NOMO-1 (cell line): ENCODE measurements at regions not wholly inside any gene's neighbourhood (a gene's known extent, or its start where the extent isn't known, plus 50 kb on each side); places are given as distances from the start of the nearest gene placed in this dataset.
"Not testable (repeated sequence)": the region's sequence is repeated elsewhere in the genome, so short reads cannot be mapped to it uniquely, and the experiment has no call there.

ENCODE experiments used
- DNase-seq, 2 experiments: peaks; one replicate each; lab custom pipeline; 2025; ENCODE audit not compliant: unreplicated experiment in 2 of 2; lab: John Stamatoyannopoulos, UW

DNA sequence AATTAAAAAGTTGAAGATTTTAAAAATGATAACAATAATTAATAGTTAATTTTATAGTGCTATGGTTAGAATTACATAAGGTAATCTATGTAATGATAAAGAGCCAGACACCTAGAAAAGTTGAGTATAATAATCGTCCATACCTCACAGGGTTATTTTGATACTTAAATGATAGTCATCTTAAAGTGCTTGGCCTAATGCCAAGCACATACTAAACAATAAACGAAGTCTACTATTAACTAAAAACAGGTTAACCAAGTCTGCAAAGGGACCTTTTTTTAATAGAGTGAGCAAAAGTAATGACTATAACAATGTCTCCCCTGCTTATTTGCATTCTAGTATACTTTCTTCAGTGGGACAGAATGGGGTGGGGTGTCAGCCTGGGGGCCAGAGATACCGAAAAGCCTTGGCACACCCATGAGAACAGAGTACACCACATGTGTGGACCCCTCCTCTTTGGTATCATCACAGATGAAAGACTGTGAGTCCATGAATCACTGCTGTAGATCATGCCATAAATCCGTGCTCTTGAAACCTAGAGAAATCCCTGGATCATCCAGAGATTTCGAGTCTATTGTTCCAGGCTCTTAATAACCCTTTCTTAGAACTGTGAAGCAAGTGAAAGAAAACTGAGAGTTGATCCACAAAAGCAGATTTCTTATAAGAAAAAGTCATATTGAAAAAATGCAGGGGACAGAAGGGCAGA lies 249.5 kb downstream of the PRELID2 start:
- DNase-seq: no peak

DNA sequence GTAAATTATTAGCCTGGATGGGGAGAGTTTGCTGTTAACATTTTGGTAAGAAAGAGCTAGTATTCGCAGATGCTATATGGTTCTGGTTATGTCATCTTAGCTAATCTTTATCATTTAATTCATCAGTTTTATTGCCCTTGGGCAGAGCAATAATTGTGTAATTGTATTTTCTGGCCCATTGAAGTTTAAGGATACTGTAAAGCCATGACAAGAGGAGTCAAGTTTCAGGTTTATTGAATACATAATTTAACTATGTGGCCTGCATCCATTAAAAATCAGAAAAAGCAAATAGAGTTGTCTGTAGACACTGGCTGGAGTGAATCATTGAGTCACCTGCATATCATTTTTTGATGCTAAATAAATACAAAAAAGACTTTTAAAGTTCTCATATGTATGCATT lies 255.8 kb downstream of the PRELID2 start:
- no peak for DNase-seq

DNA sequence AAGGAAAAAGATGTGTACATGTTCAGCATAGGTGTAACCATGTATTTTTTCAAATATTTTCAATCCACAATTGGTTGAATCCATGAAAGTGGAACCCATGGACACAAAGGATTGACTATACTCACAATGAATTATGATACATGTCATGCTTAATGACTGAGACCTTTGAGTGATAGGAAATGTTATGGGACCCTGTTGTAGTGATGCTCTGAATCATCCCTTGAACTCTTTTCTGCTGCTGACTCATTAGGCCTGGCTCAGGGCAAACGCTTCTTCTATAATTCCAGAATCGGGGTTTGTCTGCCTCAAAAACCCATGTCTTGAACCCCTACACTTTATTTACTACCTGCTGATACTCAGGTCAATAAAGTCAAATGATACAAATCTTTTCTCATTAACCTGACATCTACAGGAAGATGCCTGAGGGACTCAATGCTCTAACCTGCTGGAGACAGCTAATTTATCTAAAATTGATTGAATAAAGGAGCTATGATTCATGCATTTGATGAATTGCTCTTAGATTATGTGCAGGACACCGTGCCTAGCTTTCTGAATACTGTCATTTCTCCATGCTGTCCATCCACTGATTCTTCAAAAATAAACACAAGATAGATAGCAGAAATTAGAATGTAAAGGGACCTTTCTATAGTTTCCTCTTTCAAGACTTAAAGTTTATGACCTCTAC lies 260.1 kb downstream of the PRELID2 start:
- no peak for DNase-seq

DNA sequence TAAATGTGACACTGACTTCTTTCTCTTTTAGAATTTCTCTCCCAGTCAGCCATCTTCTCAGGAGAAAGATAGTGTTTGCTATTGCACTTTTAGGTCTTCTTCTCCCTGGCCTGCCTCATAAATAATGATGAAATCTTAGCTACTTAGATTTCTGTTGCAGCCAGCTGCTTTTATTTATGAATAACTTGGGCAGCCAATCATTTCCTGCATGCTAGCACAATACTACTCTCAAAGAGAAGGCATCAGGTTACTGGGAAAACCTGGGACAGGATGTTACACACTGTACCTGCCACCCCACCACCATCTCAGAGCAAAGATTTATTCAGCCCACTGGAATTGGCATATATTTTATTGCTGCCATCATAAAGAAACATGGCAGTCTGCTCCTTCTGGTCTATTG lies 266.6 kb downstream of the PRELID2 start:
- DNase-seq: no peak

DNA sequence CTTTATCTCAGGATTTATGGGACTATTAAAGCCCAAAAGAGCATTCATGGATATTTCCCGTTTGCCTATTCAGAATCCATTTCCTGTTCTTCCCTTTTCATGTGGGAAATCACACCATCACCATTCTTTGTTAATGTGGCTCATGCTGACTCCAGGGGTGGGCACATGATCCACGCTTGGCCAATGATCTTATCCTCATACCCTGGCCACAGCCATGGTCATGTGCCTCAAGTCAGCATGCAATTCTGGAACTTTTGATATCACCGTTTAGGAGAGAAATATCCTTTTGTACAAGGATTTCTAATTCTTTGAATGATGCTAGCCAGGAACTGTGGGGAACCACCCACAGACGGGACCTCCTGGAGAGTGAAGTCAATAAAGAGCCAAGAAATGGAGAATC lies 272.2 kb downstream of the PRELID2 start:
- no peak for DNase-seq

DNA sequence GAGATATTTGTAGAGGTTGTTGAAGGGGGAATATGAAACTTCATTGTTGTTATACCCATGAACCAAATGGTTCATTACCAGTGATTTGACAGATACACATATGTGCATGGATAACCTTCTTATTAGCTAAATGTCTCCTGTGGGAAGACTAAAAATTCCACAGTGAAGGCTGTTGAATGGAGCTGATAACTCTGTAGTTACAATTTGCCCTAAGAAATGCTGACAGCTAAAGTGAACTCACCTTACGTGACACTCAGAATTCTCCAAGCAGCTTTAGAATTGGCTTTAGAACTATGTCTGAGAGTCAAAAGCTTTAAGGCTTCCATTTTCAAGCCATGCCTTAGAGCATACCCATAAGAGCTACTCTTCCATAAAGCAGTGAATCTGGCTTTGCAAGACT lies 276.9 kb downstream of the PRELID2 start:
- no peak for DNase-seq

DNA sequence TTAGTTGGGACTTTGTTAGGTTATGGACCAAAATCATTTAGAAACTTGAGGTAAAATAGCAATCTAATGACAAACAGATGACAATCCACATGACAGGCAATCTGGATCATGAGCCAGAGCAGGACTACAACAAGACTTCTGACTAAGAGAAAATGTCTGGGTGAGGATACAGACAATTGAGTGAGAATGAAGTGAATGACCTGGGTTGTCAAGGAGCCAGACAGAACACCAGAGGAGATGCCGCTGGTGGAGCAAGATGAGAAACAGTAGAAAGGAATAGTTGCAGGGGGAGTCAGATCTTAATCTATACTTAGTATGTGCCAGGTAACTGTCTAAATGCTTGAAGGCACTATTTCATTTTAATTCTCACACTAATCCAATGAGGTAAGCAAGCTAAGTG lies 277.8 kb downstream of the PRELID2 start:
- DNase-seq: no peak

DNA sequence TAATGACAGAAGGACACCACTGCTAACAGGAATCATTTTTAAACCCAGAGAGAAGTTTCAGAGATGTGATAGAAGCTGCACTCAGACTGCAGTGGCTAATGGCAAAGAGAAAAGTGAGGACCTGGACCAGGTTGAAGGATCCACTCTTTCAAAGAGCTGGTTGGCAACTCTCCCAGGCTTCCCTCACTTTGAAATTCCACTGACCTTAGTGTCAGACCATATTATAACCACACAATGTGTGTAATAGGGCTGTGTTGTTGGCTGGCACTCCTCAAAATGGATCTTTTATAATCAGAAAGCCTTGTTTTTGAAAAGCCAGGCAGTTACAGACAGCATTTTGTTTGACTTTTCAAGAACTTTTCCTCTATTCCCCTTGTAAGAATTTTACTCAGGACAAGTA lies 280.7 kb downstream of the PRELID2 start:
- DNase-seq: no peak

DNA sequence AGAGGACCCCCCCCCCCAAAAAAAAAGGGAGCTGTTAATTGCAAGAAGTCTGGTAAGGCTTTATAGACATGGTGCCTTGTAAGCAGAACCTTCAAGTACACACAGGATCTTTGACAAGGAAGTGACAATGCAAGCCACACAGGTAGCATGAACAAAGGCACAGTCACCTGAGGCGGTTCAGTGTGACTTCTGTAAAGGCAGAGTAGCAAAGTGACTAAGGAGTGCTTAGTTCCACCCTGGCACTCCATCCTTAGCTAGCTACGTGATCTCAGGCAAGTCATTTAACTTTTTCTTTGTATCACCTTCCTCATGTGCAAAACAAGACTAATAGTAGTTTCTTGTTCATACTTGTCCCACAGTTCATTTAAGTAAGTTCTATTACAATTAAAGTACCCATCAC lies 282.0 kb downstream of the PRELID2 start:
- no peak for DNase-seq

DNA sequence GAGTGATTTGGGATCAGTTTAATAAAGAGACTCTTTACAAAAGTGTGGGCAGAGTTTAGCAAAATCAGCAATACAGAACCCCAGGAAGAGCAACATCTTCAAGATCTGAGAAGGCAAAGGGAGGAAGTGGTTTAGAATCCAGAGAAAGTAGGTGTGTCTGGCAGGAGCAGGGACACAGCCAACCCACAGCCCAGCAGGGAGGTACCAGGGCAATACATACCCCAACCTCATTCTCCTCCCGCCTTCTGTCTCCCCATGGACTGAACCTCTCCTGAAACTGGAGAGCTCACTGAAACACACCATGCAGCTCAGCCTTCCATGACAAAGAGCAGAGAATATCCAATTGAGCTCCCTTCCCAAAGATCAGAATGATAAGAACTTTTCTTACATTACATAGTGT lies 283.4 kb downstream of the PRELID2 start:
- no peak for DNase-seq

DNA sequence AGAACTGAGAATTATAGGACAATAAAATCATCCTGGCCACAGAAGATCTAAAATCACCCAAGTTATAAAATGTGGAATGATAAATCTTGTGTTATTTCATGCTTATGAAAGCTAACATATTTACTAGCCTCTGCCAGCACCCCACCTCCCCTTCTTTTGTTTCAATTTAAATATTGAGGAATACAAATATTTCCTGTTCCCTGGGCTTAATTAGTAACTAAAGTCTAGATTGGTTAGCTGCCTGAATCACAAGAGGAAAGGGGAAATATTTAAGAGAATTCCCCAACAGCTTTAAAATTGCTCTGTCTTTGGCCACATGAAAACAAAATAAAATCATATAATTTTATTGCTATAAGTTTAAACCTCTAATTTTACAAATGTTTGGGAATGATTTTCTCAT lies 287.0 kb downstream of the PRELID2 start:
- no peak for DNase-seq

DNA sequence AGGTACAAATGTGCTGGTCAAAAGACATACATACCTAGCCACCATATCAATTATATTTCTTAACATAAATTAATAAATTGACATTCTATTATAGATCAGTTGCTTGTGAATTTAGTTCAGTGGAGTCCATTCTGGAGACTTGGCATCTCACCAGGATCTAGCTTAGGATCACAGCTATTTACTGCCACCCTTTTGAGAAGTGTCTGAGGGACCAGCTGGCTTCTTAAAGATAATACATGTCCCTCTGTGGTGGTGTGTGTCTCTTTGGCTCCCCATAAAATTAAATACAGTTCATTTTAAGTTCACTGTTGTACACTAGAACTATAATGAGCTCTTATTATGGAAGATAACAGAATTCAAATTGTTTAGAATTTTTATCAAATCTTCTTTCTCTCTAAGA lies 290.7 kb downstream of the PRELID2 start:
- DNase-seq: no peak

DNA sequence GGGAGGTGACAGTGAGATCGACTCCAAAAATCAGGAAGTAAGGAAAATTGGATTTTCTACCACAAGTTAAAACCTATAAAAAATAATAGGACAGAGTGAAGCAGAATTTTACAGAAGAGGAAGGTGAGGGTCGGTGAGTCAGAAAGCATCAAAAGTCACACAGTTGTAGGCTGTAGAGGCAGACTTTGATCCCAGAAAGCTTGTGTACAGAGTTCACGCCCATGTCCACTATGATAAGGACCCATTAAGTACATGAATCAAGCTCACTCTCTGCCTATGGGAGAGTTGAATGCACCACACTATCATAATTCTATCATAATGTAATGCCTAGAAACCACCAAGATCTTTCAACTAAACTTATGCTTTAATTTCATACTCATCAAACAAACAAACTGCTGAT lies 291.2 kb downstream of the PRELID2 start:
- no peak for DNase-seq

DNA sequence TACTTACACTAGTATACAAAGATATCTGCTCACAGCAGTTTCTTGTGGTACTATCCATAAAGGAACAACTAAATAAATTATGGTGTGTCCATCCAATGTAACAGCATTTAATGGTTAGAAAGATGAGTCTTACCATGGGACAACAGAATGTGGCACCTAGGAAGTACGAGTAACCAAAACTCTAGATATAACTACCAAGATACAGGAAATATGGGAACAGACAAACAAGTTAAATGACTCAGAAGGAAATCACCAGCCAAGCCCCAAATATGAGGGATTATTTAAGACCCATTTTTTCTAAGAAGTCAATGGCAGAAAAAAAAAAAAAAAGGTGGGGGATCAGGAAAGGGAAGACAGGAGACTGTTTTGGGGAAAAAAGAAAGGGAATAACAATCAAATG lies 294.8 kb downstream of the PRELID2 start:
- DNase-seq: no peak

DNA sequence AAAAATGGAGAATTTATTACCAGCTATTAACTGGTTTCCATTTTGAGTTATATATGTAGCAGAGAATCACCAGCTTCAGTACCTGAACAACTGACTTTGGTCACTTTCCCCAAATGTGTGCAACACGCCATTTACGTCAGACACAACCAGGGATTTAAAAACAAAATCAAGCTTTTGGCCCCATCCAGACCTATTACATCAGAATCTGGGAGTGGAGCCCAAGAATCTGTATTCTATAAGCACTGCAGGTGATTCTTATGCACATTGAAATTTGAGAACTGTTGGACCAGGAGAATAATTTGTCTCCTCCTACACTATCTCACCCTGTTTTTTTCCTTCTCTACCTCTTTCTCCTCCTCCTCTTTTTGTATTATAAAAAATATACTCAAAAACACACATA lies 295.9 kb downstream of the PRELID2 start:
- DNase-seq: no peak

DNA sequence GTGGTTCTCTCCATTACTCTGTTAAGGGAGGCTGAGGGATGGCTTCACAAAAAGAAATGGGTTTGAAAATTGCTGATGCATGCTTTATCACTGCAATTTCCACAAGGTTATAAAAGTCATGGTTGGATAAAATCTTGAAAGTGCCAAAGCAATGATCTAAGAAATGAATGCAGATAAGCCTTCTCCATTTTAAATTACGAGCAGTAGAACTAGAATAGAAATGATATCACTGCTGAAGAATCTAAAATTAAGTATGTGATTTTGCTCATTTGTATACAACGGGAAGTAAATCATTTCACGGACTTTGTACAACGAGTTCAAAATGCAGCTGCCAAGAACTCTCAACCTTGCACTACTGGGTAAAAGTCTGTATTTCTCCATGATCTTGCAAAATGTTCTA lies 299.0 kb downstream of the PRELID2 start:
- no peak for DNase-seq

DNA sequence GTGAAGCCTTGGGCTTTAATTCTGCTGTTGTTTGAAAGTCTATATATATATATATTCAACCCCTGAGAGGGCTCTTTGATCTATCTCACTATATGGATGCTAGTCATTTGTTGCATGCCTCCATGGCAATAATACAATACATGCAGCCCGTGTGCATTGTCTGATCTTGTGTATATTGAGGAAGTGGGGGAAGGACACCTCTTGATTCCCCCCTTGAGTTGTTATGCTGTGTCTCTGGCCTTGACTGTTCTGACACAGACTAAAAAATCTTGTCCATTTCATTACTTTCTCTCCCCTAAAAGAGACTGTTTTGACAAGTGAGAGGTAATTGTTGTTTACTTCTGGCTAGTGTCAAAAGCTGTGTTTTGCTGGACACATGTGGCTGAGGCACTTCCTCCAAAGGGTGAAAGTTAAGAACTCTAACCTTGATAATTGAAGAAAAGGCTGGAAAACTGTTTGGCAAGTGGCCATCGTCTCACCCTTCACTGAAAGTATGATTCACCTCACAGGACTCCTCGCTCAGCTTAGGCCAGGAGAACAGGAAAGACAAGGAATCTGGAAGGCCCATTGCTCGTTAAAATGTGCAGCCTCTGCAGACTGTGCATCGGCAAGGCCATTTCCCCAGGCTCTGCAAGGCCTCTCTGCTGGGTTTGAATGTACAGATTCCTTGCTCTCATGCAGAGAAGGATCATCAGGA lies 304.0 kb downstream of the PRELID2 start:
- no peak for DNase-seq

DNA sequence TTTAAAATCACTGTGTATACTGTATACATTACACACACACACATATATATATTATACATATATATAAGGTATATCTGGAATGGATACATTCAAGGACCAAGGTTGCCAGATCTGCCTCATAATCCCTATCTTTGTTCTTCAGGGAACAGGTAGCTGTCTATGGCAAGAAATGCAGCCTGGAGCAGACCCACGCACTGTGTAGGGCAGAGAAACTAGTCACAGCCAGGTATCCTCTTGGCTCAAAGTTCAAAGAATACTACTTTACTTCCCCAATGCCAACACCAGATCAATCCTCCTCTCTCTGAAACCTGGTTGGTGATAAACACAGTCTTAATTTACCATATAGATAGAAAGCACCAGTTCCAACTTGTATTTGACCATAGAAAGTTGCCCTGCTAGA lies 313.6 kb downstream of the PRELID2 start:
- DNase-seq: no peak

DNA sequence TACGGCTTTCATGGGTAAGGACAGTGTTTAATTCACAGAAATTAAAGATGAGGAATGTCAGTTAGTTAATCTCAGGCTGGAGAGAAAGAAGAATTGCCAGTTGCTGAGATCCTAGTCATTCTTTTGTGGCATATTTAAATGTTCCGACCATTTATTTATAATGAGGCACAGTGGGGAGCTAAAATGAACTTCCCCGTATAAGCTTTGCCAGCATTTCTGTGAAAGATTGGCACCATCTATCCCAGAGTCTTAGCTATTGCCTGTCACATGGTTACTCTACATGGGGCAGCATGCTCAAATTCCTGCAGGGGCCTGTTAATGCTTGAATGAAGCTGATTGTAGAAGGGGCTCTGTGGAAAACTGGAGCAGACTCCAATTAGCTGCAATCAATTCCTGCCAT lies 314.1 kb downstream of the PRELID2 start:
- DNase-seq: no peak

DNA sequence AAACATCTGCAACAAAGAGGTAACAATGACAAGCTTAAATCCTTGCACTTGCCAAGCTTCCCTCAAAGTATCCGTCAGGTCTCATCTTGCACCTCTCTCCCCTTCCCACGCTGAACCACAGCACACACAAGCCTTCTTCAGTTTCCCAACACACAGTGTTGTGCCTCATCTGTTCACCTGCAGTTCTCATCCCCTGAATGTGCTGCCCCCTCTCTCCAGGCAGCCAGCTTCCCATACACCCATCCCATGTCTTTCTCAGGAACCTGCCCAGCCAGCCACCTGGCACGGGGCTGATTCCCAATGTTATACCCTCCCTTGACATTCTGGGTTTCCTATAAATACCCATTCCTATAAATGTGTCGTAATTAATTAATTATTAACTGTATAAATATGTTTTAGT lies 314.8 kb downstream of the PRELID2 start:
- no peak for DNase-seq

DNA sequence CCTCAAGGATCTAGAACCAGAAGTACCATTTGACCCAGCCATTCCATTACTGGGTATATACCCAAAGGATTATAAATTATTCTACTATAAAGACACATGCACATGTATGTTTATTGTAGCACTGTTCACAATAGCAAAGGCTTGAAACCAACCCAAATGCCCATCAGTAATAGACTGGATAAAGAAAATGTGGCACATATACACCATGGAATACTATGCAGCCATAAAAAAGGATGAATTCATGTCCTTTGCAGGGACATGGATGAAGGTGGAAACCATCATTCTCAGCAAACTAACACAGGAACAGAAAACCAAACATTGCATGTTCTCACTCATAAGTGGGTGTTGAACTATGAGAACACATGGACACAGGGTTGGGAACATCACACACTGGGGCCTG lies 317.6 kb downstream of the PRELID2 start:
- DNase-seq: not testable (repeated sequence)

DNA sequence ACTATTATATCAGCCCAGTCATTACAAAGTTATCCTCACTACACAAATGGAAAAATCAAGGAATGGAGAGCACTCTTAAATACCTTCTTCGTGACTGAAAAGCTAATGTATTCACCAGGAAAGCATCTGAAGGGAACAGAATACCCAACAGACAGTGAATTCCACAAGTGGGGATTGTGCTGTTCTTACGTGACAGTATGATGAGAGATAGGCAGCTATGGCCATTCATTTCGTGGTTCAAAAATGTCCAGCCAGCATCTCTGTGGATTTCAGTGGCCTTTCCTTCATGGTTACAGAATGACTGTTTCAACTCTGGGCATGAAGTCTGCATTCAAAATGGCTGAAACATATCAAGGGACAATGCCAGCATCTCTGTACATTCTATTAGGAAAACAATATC lies 323.8 kb downstream of the PRELID2 start:
- no peak for DNase-seq
